ENCODE measurements at regions not wholly inside any gene's neighbourhood (a gene's known extent, or its start where the extent isn't known, plus 50 kb on each side); places are given as distances from the start of the nearest gene placed in this dataset.

GRCh38 chr10:44742248-44742647 lies 168.9 kb upstream of the TMEM72 start:
- H3K9me3 ChIP-seq (ENCODE audit: control insufficient read depth in 1 of 2, insufficient read depth in 1 of 2, low read depth in 1 of 2, low read length in 2 of 2) = no peaks in the 10 kb centered on the region
- H3K4me1 ChIP-seq (ENCODE audit: control insufficient read depth in 1 of 2, insufficient read depth in 2 of 2, low read length in 2 of 2) = no peaks in the 10 kb centered on the region
- ATAC-seq (no peak), DNase-seq (ENCODE audit: low read depth, low spot score) (no peak)
- H3K27me3 ChIP-seq (ENCODE audit: insufficient read depth, low read length) = no peaks in the 10 kb centered on the region
- no peaks in the 10 kb centered on the region for H3K79me2 ChIP-seq (ENCODE audit: insufficient read depth, low read length)
- no peak overlapping the region for H3K9ac ChIP-seq (ENCODE audit: low read length)
- H2AFZ ChIP-seq (ENCODE audit: low read depth, low read length, poor library complexity, severe bottlenecking) = no peak overlapping the region
- BruUV-seq (replicated peaks) = no TSS peak
- no peak overlapping the region for H3K4me2 ChIP-seq (ENCODE audit: low read length)
- H3K27ac ChIP-seq (ENCODE audit: low read depth, low read length) = no peak overlapping the region
- intact Hi-C loops (cut with micrococcal nuclease) = no loop called here
- ChIA-PET RAD21 (ENCODE audit: low non-redundant PET in 1 of 2, low total read pairs in 2 of 2, uncharacterized antibody in 2 of 2, unreplicated experiment in 2 of 2) (no interaction called here), CTCF (no interaction called here), POLR2A (no interaction called here)
- H3K36me3 ChIP-seq (ENCODE audit: control insufficient read depth in 1 of 2, insufficient read depth in 2 of 2, low read length in 2 of 2) = no peaks in the 10 kb centered on the region
- H4K20me1 ChIP-seq (ENCODE audit: insufficient read depth) = no peaks in the 10 kb centered on the region
- H3K9me2 ChIP-seq (ENCODE audit: insufficient read depth) = no peaks in the 10 kb centered on the region
- H3K4me3 ChIP-seq (replicated peaks in 1 of 2; ENCODE audit: low read depth in 1 of 2, low read length in 2 of 2) = no peak overlapping the region
- no peak for TF ChIP-seq POLR2A (IDR thresholded peaks at IDR 0.05; ENCODE audit: borderline replicate concordance, extremely low read depth, insufficient read depth, insufficient read length)
- TF ChIP-seq TCF7L2 (IDR thresholded peaks at IDR 0.05; ENCODE audit: borderline replicate concordance, extremely low read depth, insufficient read depth, insufficient read length) = no peak
- TF ChIP-seq ZNF274 (IDR thresholded peaks at IDR 0.05; ENCODE audit: low read depth, low read length) = no peak
- TF ChIP-seq, protein P1, sequence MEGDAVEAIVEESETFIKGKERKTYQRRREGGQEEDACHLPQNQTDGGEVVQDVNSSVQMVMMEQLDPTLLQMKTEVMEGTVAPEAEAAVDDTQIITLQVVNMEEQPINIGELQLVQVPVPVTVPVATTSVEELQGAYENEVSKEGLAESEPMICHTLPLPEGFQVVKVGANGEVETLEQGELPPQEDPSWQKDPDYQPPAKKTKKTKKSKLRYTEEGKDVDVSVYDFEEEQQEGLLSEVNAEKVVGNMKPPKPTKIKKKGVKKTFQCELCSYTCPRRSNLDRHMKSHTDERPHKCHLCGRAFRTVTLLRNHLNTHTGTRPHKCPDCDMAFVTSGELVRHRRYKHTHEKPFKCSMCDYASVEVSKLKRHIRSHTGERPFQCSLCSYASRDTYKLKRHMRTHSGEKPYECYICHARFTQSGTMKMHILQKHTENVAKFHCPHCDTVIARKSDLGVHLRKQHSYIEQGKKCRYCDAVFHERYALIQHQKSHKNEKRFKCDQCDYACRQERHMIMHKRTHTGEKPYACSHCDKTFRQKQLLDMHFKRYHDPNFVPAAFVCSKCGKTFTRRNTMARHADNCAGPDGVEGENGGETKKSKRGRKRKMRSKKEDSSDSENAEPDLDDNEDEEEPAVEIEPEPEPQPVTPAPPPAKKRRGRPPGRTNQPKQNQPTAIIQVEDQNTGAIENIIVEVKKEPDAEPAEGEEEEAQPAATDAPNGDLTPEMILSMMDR (IDR thresholded peaks at IDR 0.05 in 2 of 3, conservative IDR thresholded peaks at IDR 0.05 in 1 of 3; ENCODE audit: borderline replicate concordance in 1 of 3, insufficient read depth in 1 of 3, low read depth in 2 of 3, low read length in 2 of 3) = no peak
- TF ChIP-seq EZH2 (IDR thresholded peaks at IDR 0.05) = no peak
- no peak for TF ChIP-seq POLR2AphosphoS5 (IDR thresholded peaks at IDR 0.05; ENCODE audit: low read depth, low read length)
- TF ChIP-seq FOSL1 (IDR thresholded peaks at IDR 0.05; ENCODE audit: low read depth) = no peak
- no peak for TF ChIP-seq JUND (IDR thresholded peaks at IDR 0.05)
- no peak for TF ChIP-seq EZH2phosphoT487 (IDR thresholded peaks at IDR 0.05; ENCODE audit: borderline replicate concordance)
- TF ChIP-seq YY1 (IDR thresholded peaks at IDR 0.05; ENCODE audit: extremely low read depth, insufficient replicate concordance, low read depth, low read length) = no peak
- TF ChIP-seq CEBPB (IDR thresholded peaks at IDR 0.05; ENCODE audit: low read depth) = no peak

Data from HCT116 (cell line).